GM12873 (cell line): ENCODE measurements at regions not wholly inside any gene's neighbourhood (a gene's known extent, or its start where the extent isn't known, plus 50 kb on each side); places are given as distances from the start of the nearest gene placed in this dataset.

Source experiments
- CTCF ChIP-seq: IDR thresholded peaks from 2 replicates; pipeline ENCODE4 v1.5.1; 2012; ENCODE audit warnings: low read depth, mild to moderate bottlenecking, moderate library complexity, low read length, control low read depth; ENCODE audit not compliant: insufficient read depth; ENCODE audit errors: missing control alignments

GRCh38 chr6:8525370-8525769 lies 90.0 kb upstream of the SLC35B3 start:
- TF ChIP-seq CTCF: no peak

DNA sequence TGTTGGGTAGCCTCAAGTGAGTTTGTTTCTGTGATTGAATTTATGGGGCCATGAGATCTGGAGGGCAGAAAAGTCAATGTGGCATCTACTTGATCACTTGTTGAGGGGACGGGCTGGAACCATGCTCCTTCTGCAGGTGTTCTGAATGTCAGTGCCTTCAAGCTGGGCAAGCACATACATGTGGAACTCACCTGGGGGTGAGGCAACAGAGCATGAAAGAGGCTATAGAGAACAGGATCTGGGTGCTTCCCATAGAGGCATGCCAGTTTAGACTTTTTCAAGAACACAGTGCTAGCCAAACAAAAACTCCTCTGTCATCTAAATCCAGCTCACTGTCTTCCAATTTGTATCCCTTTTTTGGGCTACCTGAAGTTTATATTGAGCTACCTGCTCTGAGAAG lies 77.8 kb upstream of the SLC35B3 start:
- no peak for TF ChIP-seq CTCF

DNA sequence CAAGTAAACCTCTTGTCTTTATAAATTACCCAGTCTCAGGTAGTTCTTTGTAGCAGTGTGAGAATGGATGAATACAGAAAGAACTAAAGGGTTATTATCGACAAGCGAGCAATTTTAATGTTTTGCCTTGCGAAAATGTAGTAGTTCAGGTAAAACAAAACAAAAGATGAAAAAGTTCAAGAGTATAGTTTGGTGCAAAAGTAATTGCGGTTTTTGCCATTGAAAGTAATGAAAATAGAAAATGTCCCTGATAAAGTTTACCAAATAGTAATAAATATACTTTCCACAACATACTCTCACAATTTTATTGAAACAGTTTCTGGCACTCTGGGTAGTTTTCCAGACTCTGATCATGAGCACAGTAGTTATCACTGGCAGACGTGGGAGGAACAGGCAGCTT lies 71.9 kb upstream of the SLC35B3 start:
- TF ChIP-seq CTCF: no peak

DNA sequence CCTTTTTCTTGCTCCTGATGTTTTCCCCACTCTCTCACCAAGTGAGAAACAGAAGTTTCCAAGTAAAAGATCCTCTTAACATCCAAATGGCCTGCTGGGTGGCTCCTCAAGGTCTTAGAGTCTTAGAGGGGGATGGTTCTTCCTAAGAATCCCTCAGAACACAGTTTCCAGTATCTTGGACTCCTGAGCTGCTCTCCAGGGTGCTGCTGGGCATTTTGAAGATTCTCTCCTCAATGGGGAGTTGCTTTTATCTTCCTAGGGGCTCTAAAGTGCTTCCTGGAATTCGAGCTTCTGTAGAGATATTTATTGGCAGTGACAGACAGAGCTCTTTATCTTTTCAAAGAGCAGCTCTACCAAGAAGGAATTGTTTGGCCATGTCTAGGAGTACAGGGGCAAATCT lies 70.8 kb upstream of the SLC35B3 start:
- no peak for TF ChIP-seq CTCF

- no peak for TF ChIP-seq CTCF
Observed at GRCh38 chr6:8499540-8499939, 64.2 kb upstream of the SLC35B3 start.

DNA sequence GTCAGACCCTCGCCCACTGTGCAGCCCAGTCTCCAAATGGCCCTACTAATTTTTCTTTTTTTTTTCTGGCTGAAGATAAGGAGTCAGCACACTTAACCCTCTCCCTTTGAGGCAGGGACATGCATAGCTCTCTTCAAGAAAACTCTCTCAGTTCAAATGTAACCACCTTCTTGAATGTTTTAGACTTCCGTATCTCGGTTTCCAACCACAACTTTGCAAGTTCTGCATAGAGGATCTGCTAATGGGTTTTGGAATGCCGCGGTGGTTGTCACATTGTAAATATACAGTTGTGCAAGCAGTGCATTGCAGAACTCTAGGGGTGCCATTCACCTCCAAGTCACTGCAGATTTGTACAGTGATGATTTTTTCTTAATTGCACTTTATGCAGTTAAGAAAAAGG lies 59.4 kb upstream of the SLC35B3 start:
- no peak for TF ChIP-seq CTCF

DNA sequence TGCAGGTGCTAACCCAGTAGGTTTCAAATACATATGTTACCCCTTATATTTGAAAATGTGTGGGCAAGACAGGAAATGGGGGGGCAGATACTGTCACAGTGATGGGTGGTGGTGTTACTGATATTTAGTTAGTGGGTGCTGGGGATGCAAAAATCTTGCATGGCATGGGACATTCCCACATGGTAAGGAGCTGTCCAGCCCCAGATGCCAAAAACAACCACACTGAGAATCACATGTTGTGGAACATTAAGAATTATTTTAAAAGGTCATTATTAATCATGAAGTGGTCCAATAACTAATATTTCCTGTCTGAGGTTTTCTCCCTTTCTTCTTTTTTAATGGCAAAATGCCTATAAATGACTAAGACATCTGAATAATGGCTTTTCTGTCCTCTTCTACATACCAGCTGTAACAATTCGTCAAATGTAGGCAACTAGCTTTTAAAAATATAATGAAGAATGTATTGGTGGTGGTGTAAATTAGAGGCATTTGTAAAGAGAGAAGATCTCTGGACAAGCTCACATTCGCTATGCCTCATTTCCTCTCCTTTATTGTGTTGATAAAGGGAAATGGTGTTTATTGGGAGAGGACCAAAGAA lies 57.3 kb upstream of the SLC35B3 start:
- no peak for TF ChIP-seq CTCF
